Neural crest cell (in vitro differentiated cells): ENCODE measurements at regions not wholly inside any gene's neighbourhood (a gene's known extent, or its start where the extent isn't known, plus 50 kb on each side); places are given as distances from the start of the nearest gene placed in this dataset.

Experiments
- DNase-seq: peaks from one replicate; pipeline ENCODE4 v3.0.0; 2021; ENCODE audit warnings: low read depth, mixed read lengths, low spot score
- H3K27ac Mint-ChIP-seq: one replicate; pipeline ENCODE4 v1.8.0; 2021; ENCODE audit warnings: mild to moderate bottlenecking, mixed read lengths; ENCODE audit not compliant: unreplicated experiment
- H3K27me3 Mint-ChIP-seq: 2 replicates; pipeline ENCODE4 v1.8.0; 2021; ENCODE audit warnings: low read depth, mild to moderate bottlenecking, mixed read lengths
- H3K36me3 Mint-ChIP-seq: 2 replicates; pipeline ENCODE4 v1.8.0; 2021; ENCODE audit warnings: low read depth, mild to moderate bottlenecking, mixed read lengths
- H3K4me1 Mint-ChIP-seq: 2 replicates; pipeline ENCODE4 v1.8.0; 2021; ENCODE audit warnings: mixed read lengths
- H3K4me3 Mint-ChIP-seq: one replicate; pipeline ENCODE4 v1.8.0; 2021; ENCODE audit warnings: mild to moderate bottlenecking, mixed read lengths
- H3K9me3 Mint-ChIP-seq: 2 replicates; pipeline ENCODE4 v1.8.0; 2021; ENCODE audit warnings: mixed read lengths
- CTCF ChIP-seq: fragments of 200-600 bp; sonication (generic); conservative IDR thresholded peaks from 2 replicates; pipeline ENCODE4 v1.5.0; 2021; ENCODE audit warnings: antibody characterized with exemption, mild to moderate bottlenecking

GRCh38 chr1:244336232-244336899, 115.3 kb downstream of the ADSS2 start:
- H3K27ac Mint-ChIP-seq: no peak overlapping the region
- H3K27me3 Mint-ChIP-seq: no peaks in the 10 kb centered on the region
- no peaks in the 10 kb centered on the region for H3K9me3 Mint-ChIP-seq
- DNase-seq: no peak
- H3K4me3 Mint-ChIP-seq: no peak overlapping the region
- no peak for TF ChIP-seq CTCF
- H3K36me3 Mint-ChIP-seq: no peaks in the 10 kb centered on the region
- H3K4me1 Mint-ChIP-seq: peaks cover 35% of the 10 kb centered on the region

GRCh38 chr1:244337839-244338238, 113.9 kb downstream of the ADSS2 start:
- Mint-ChIP-seq H3K27me3 (no peaks in the 10 kb centered on the region), H3K27ac (no peak overlapping the region), H3K4me1 (peaks cover 44% of the 10 kb centered on the region), H3K9me3 (no peaks in the 10 kb centered on the region), H3K36me3 (no peaks in the 10 kb centered on the region), H3K4me3 (no peak overlapping the region)
- no peak for TF ChIP-seq CTCF
- DNase-seq: no peak

- no peak for DNase-seq
Measured at GRCh38 chr1:244339073-244339692, 112.5 kb downstream of the ADSS2 start.

GRCh38 chr1:244339776-244340175, 111.9 kb downstream of the ADSS2 start:
- no peak for TF ChIP-seq CTCF
- no peaks in the 10 kb centered on the region for H3K27me3 Mint-ChIP-seq
- DNase-seq: no peak

More at GRCh38 chr1:244339073-244339692, 112.5 kb downstream of the ADSS2 start:
- TF ChIP-seq CTCF: no peak
- Mint-ChIP-seq H3K4me1 (peaks cover 48% of the 10 kb centered on the region), H3K36me3 (no peaks in the 10 kb centered on the region), H3K27me3 (no peaks in the 10 kb centered on the region), H3K9me3 (no peaks in the 10 kb centered on the region), H3K27ac (peak overlapping the region; percentile 85), H3K4me3 (peak overlapping the region; percentile 34)

GRCh38 chr1:244340396-244340795, 111.3 kb downstream of the ADSS2 start:
- H3K36me3 Mint-ChIP-seq: no peaks in the 10 kb centered on the region
- no peaks in the 10 kb centered on the region for H3K27me3 Mint-ChIP-seq
- no peak overlapping the region for H3K4me3 Mint-ChIP-seq
- H3K4me1 Mint-ChIP-seq: peaks cover 44% of the 10 kb centered on the region
- no peaks in the 10 kb centered on the region for H3K9me3 Mint-ChIP-seq
- TF ChIP-seq CTCF: no peak
- H3K27ac Mint-ChIP-seq: no peak overlapping the region
- DNase-seq: no peak

More at GRCh38 chr1:244339776-244340175, 111.9 kb downstream of the ADSS2 start:
- Mint-ChIP-seq H3K27ac (no peak overlapping the region), H3K9me3 (no peaks in the 10 kb centered on the region), H3K4me3 (peak overlapping the region; percentile 34), H3K4me1 (peaks cover 44% of the 10 kb centered on the region), H3K36me3 (no peaks in the 10 kb centered on the region)
